A204.1 (cell line): ENCODE measurements at regions not wholly inside any gene's neighbourhood (a gene's known extent, or its start where the extent isn't known, plus 50 kb on each side); places are given as distances from the start of the nearest gene placed in this dataset.

Source experiments
- FAIRE-seq: peaks from 2 replicates; lab custom pipeline; 2012; peaks lifted over from hg19 to GRCh38; lab: Jason Lieb, UNC

DNA sequence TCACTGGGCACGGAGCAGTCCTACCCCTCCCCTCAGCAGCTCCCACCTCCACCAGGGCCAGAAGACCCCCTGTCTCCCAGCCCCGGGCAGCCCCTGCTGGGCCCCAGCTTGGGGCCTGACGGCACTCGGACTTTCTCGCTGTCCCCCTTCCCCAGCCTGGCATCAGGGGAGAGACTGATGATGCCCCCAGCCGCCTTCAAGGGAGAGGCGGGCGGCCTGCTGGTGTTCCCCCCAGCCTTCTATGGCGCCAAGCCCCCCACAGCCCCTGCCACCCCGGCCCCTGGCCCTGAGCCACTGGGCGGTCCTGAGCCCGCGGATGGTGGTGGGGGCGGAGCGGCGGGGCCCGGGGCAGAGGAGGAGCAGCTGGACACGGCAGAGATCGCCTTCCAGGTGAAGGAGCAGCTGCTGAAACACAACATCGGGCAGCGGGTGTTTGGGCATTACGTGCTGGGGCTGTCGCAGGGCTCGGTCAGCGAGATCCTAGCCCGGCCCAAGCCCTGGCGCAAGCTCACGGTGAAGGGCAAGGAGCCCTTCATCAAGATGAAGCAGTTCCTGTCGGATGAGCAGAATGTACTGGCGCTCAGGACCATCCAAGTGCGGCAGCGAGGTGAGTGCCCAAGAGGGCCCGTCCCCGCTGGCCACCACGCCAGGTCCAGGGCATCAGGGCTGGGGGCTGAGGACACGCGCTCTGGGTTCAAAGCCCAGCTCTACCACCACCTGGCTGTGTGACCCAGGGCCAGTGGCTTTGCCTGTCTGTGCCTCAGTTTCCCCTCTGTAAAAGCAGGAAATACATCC lies 58.6 kb downstream of the PHETA1 start:
- FAIRE-seq = no peak

DNA sequence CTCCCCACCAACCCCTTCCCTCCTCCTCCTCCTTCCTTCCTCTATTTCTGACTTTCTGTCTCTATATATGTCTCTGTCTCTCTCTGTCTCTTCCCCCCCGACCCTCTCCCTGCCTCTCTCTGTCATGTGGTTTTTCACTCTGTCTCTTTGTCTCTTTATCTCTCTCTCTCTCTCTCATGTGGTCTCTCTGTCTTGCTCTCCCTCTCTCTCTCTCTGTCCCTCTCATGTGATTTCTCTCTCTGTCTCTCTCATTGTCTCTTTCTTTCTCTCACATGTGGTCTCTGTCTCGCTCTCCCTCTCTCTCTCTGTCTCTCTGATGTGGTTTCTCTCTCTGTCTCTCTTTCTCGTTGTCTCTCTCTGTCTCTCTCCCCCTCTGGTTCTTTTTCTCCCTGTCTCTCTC lies 59.3 kb downstream of the PHETA1 start:
- no peak for FAIRE-seq

DNA sequence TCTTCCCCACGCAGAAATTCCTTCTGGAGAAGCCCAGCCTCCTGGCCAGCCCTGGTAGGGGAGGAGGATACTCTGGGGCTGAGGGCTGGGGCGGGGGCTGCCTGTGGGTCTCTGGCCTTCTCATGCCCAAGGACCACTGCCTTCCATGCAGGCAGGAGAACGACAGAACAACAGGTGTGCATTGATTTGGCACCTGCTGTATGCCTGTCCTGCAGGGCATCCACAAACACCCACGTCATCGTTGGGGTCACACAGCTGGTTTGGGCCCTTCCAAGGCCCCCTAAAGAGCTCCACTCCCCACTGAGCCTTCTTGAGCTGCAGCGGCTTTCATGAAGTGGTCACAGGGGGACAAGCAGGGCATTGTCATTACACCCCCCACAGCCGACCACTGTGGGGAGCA lies 60.4 kb downstream of the PHETA1 start:
- FAIRE-seq = no peak

DNA sequence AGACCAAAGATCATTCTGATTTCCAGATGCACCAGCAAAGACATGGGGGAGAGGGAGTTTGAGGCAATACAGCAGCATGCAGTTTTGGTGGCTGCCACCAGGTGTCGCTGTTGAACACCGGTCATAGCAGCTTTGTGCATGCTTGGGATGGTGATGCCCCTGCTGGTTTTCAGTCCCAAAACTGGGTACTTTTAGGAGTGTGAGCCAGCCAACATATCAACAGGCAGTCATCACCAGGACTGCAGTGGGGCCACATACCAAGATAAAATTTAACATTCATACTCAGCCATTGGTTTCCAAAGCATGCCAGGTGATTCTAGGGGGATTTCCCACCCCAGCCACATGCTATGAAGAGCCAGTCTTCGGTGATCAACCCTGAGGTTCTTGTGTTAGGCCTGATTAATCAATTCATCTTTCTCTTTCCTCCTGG lies 64.2 kb downstream of the PHETA1 start:
- FAIRE-seq = no peak

DNA sequence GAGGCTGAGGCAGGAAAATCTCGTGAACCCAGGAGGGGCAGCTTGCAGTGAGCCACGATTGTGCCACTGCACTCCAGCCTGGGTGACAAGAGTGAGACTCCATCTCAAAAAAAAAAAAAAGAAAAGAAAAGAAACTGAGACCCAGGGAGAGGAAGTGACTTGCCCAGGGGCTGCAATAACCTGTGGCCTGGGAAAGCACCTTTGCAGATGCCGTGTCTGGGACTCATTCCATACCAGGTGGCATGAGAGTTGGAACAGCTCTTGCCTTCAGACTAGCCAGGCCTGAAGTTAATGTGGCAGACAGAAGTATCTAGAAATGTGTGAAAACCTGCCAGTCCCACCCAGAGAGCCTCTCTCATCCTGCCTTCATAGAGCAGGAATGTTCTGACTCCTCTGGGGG lies 65.4 kb downstream of the PHETA1 start:
- FAIRE-seq = no peak

DNA sequence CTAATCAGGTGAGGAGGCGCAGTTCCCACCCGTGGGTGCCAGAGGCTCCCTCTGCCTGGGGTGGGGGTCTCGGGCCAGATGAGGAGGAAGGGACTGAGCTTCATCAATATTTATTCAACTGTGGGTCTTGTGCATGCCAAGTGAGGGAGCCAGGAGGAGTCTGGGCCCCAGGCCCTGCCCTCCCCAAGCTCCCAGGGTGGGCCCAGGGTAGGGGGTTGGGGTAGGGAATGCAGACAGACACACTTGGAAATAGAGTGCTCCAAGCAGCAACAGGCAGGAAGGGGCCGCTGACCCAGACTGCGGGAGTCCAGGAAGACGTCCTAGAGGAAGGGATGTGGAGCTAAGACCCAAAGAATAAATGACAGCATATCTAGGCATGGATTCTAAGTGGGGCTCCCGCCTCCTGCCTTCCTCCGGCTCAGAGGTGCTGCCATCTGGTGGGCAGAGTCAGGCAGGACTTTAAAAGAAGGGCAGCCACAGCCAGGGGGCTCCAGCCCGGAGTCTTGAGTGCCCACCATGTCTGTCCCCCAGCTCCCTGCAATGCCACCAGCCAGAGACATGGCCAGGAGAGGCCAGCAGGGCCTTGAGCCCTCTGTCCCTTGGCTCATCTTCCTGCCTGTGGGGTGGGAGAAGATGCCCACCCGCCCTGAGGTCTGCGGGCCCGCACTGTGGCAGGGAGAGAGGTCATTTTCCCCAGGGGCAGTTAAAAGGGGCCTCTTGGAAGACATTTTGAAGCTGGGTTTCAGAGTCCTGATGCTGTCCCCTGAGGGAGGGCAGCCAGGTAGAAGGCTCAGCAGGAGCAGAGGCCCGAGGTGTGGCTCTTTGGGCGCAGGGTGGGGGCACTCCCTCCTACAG lies 70.1 kb downstream of the PHETA1 start:
- FAIRE-seq = no peak

DNA sequence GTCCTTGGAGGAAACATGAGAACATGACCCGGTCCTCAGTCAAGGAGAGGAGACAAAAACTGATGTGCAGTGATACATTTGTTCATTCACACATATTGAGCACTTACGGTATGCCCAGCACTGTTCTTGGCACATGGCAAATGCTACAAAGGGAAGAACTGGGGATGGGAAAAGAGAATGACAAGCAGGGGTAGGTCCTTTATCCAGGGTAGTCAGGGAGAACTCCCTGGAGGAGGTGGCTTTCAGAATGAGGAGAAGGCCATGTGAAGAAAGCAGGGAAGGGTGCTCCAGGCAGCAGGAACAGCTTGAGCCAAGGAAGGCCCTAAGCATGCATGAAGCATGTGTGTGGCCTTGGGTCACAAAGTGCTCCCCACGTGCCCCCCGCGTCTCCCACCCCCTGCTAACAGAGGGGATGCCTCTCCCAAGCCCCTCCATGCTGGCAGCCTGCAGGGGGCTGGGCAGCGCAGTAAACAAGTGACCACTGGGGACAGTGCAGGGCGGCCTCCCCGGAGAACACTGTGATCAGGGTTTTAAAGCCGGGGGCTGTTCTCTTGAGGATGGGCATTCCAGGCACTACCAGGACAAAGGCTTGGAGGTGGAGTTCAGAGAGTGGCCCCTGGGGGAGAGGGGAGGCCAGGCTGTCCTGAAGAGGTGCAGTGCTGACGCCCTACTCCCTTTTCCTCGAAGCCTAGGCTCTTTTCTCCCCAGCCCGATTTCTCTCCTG lies 71.0 kb downstream of the PHETA1 start:
- no peak for FAIRE-seq

DNA sequence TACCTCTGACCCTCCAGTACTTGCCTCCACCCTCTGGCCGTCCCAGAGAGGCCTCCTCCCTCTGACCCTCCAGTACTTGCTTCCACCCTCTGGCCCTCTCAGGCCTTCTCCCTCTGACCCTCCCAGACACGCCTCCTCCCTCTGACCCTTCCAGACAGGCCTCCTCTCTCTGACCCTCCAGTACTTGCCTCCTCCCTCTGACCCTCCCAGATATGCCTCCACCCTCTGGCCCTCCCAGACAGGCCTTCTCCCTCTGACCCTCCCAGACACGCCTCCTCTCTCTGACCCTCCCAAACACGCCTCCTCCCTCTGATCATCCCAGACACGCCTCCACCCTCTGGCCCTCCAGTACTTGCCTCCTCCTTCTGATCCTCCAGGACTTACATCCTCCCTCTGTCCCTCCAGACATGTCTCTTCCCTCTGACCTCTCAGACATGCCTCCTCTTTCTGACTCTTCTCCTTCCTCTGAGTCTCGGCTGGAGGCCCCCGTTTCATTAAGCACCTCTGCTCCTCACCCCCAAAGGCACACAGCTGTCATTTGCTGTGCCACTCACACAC lies 71.9 kb downstream of the PHETA1 start:
- no peak for FAIRE-seq

DNA sequence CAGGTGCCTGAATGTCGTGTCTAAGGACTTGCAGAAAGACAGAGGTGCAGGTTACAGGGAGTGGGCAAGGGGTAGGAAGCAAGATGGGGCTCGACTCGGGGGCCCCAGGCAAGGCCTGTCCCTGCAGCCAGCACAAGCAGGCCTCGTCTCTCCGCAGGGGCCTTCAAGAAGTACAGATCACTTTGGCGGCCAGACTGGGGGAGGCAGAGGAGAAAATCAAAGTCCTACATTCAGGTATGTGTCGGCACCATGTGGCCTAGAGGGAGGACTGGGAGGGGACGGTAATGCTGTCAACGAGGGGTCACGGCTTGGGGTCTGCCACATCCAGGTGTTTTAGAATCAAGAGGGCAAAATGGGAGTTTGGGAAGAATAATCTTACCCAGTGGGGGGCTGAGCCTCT lies 73.7 kb downstream of the PHETA1 start:
- no peak for FAIRE-seq

DNA sequence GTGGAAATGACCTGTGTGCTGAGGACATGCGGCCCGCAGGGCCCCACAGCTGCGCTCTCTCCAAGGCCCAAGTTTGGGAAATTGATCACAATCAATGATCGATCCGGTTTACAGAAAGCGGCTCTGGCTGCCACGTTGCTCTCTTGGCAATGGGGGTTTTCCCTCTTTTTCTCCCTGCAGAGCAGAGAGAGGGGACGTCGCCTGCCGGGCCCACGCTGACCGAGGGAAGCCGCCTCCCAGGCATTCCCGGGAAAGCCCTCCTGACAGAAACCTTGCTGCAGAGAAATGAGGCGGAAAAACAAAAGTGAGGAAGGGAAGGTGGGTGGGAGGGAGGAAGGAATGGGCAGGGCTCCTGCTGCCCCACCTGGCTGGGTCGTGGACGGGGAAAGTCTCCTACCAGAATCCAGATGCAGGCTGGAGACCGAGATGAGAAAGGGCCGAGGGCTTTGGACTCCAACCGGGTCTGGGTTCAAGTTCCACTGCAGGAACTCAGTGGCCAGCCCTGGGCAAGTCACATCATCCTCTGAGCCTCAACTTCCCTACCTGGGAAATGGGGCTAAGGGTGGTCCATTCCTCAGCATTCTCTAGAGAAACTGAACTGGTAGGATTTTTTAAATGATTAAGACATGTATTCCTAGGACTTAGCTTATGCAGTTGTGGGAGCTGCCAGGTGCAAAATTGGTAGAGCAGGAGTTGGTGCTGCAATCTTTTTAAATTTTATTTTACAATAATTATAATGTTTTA lies 75.5 kb downstream of the PHETA1 start:
- no peak for FAIRE-seq

DNA sequence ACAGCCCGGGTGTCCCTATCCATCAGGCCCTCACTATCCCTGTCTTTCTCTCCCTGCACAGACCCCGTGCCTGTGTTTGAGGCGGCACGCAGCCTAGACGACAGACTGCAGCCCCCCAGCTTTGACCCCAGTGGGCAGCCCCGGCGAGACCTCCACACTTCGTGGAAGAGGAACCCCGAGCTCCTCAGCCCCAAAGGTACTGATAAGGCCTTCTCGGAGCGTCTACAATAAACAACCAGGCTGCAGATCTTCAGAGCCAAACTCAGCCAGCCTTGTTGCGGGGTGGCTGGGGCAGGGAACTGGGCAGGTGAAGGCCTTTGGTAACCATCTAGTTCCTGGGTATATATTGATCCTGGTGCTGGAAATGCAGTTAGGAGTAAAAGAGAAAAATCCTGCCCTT lies 77.5 kb downstream of the PHETA1 start:
- no peak for FAIRE-seq

DNA sequence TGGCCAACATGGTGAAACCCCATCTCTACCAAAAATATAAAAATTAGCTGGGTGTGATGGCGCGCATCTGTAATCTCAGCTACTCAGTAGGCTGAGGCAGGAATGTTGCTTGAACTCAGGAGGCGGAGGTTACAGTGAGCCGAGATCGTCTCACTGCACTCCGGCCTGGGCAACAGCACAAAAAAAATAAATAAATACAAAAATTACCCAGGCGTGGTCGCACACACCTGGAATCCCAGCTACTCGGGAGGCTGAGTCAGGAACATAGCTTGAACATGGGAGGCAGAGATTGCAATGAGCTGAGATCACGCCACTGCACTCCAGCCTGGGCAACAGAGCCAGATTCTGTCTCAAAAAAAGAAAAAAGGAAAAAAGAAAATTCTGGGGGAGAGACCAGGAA lies 80.1 kb downstream of the PHETA1 start:
- no peak for FAIRE-seq

DNA sequence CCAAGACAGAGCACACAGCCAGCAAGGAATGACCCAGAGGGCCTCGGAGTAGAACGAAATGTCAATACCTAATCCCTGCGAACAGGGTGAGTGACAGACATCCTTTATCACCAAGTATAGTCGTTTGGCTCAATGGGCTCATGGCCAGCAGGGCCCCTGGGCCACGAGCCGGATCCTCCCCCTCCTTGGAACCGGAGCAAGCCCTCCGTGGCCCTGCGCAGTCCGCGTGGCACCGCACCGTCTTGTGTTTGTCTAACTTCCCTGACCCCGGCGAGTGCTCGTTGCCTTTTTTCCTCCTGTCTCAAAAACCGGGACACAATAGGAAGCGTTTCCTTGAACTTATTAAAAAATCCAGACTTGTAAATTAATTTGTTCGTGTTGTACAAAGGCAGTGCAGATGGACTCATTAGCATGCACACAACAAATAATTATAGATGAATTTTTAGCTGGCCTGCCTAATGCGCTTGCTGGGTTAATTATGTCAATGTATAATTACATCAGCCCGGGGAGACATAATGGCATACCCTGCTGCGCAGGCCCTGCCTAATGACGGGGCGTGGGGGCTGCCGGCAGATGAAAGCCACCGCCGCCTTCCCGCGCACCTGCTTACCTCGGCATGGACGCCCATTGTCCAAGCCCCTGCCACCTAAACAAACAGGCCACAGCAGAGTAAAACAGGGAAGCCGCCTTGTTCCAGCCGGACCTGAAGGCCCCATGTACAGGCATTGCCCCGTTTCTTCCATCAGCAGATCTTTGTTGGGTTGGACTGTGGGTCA lies 81.6 kb downstream of the PHETA1 start:
- FAIRE-seq = no peak

DNA sequence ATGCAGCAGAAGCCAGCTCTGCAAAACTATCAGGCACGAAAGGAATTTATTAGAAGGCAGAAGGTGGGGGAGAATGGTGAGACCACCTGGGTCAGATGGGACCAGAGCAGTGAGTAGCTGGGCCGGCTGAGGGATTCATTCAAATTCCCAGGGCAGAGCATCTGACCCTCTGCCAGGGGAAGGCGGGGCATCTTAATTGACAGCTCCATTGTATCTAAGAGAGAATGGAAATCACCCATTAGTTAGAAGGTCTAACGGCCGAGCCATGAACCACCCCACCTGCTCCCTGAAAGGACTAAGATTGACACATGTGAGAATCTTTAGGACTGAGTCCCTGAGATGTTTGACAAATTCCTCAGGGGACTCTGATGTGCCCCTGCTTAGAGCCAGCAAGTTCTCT lies 83.7 kb downstream of the PHETA1 start:
- FAIRE-seq = no peak

DNA sequence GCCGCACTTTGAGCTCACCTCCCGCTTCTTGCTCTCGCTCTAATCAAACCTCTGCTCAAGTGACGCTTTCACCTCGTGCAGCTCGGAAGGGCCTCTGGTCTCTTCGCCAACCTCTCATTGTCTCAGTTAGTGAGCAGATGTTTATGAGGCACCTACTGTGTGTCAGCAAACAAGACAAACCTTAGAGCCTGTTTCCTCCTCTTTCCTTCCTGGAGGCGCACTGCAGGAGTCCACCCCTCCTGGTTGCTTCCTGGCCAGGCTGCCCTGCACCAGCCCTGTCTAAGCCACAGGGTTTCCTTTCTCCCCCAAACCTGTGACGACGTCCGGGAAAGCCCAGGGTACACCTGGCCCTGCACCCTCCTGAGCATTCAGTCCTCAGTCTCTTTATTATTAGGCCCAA lies 84.2 kb downstream of the PHETA1 start:
- FAIRE-seq = no peak

DNA sequence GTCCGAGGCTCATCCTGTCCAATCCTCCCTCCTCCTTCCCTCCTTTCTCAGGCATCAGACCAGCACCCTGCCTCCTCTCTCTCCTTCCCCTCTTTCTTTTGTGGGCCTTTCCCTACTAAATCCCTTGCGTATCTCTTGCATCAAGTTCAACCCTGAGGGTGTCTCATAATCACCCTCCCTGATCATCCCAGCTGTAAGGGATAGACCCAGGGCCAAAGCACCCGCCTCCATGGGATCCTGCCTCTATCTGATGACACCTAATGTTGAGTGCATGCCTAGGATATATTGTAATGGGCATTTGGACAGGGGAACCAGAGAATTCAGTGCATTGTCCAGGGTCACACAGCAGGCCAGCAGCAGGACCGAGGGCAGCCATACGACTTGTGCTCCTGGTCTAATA lies 84.9 kb downstream of the PHETA1 start:
- FAIRE-seq = no peak

DNA sequence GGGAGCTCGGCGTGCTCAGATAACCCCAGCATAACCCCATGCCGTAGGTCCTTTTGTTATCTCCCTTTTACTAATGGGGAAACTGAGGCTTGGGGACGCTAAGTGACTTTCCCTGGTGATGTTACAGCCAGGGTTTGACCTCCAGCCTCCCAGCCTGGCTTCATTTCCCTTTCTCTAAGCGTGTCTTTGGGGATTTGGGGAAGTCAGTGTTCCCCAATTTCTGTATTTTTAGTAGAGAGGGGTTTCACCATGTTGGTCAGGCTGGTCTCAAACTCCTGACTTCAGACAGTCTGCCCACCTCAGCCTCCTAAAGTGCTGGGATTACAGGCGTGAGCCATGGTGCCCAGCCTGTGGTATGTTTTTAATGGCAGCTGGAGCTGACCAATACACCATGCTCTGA lies 85.4 kb downstream of the PHETA1 start:
- FAIRE-seq = no peak

DNA sequence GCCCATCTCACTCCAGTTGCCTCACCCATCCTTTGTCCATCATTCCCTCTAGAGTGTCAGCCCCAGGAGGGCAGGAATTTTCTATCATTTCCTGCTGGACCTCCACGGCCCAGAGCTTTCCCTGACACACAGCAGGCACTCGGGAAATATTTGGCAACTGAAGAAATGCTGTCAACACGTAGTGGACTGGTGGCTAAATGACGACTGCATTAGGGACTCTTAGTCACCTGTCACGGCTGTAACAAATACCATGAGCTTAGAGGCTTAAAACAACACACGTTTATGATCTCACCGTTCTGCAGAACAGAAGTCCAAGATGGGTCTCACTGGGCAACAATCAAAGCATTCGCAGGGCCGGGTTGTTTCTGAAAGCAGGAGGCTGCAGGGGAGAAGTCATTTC lies 91.3 kb downstream of the PHETA1 start:
- FAIRE-seq = no peak

DNA sequence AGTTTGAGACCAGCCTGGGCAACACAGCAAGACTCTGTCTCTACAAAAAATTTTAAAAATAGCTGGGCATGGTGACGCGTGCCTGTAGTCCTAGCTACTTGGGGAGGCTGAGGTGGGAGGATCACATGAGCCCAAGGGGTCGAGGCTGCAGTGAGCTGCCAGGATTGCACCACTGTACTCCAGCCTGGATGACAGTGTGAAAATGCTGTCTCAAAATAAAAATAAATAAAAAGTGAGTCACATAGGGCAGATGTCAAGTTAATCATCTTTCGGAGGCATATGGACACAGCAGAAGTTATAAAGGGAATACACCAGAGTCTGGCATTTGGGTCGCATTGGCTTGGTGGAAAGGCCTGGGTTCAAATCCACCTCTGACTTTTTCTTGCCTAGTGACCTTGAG lies 92.7 kb downstream of the PHETA1 start:
- FAIRE-seq = no peak

DNA sequence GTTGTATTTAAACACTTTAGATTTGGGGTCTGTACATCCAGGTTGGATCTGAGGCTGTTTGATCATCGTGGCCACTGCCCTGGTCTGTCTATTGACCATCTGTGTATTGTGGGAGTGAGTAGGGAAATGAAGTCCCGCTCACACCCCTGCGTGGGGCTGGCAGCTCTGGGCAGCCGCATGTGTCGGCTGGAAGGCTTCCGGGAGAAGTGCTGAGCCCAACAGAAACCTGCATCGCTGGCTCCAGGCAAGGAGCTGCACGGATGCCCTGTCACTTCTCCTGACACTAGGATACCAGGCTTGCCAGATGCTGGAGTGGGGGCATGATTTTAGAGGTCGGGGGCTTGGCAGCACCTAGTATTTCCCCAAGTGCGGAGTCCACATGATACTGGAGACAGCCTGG lies 93.6 kb downstream of the PHETA1 start:
- no peak for FAIRE-seq

DNA sequence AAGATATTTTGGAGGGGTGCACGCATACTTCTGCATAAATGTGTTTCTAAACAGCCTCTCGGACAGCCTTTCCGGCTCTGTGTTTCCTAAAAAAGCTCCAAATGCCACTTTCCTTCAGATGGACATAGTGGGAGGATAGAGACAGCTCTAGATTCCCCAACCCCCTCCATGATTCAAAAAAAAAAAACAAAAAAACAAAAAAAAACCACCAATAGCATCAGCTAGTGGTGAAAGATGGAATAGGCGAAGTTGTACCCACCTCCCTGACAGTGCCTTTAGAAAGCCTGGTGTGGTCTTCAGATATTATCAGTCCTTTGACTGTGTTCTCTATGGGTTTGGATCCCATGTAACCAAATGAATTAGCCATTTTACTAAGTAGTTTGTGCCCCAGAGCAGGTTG lies 94.1 kb downstream of the PHETA1 start:
- FAIRE-seq = no peak
